Prostate gland (tissue), 2 donors: ENCODE measurements at regions not wholly inside any gene's neighbourhood (a gene's known extent, or its start where the extent isn't known, plus 50 kb on each side); places are given as distances from the start of the nearest gene placed in this dataset.
"Not testable (repeated sequence)": the region's sequence is repeated elsewhere in the genome, so short reads cannot be mapped to it uniquely, and the experiment has no call there.

Experiments
- POLR2A ChIP-seq: fragments of 450-650 bp; IDR thresholded peaks from one replicate; pipeline ENCODE4 v1.6.1; 2016; ENCODE audit warnings: antibody characterized with exemption, mild to moderate bottlenecking
- POLR2AphosphoS5 ChIP-seq: sonication (generic); formaldehyde crosslinking; IDR thresholded peaks from one replicate; pipeline ENCODE4 v1.6.1; 2017; ENCODE audit warnings: antibody characterized with exemption
- TF ChIP-seq, protein P1 (sequence below), 4 experiments: fragments of 200-600 bp in 2 of 4; fragments of 450-650 bp in 2 of 4; sonication (generic) in 2 of 4; IDR thresholded peaks; 1 replicate in 3 of 4; 2 replicates in 1 of 4; pipeline ENCODE4 v1.5.1; 2016 to 2019; ENCODE audit warnings: antibody characterized with exemption in 4 of 4, mild to moderate bottlenecking in 2 of 4, moderate library complexity in 2 of 4

DNA sequence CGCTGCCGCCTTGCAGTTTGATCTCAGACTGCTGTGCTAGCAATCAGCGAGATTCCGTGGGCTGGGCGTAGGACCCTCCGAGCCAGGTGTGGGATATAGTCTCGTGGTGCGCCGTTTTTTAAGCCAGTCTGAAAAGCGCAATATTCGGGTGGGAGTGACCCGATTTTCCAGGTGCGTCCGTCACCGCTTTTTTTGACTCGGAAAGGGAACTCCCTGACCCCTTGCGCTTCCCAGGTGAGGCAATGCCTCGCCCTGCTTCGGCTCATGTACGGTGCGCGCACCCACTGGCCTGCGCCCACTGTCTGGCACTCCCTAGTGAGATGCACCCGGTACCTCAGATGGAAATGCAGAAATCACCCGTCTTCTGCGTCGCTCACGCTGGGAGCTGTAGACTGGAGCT is 512.1 kb upstream of the GRID2 start:
- TF ChIP-seq, protein P1, sequence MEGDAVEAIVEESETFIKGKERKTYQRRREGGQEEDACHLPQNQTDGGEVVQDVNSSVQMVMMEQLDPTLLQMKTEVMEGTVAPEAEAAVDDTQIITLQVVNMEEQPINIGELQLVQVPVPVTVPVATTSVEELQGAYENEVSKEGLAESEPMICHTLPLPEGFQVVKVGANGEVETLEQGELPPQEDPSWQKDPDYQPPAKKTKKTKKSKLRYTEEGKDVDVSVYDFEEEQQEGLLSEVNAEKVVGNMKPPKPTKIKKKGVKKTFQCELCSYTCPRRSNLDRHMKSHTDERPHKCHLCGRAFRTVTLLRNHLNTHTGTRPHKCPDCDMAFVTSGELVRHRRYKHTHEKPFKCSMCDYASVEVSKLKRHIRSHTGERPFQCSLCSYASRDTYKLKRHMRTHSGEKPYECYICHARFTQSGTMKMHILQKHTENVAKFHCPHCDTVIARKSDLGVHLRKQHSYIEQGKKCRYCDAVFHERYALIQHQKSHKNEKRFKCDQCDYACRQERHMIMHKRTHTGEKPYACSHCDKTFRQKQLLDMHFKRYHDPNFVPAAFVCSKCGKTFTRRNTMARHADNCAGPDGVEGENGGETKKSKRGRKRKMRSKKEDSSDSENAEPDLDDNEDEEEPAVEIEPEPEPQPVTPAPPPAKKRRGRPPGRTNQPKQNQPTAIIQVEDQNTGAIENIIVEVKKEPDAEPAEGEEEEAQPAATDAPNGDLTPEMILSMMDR (IDR thresholded peaks at IDR 0.05), result not testable (repeated sequence)
- TF ChIP-seq POLR2A, POLR2AphosphoS5: not testable (repeated sequence)
